IPS DF 19.7 (cell line): ENCODE measurements at regions not wholly inside any gene's neighbourhood (a gene's known extent, or its start where the extent isn't known, plus 50 kb on each side); places are given as distances from the start of the nearest gene placed in this dataset.
"Not testable (repeated sequence)": the region's sequence is repeated elsewhere in the genome, so short reads cannot be mapped to it uniquely, and the experiment has no call there.

Experiments used
- DNase-seq: peaks from one replicate; pipeline ENCODE4 v3.0.0-alpha.2; 2013; ENCODE audit warnings: low read depth, low spot score

DNA sequence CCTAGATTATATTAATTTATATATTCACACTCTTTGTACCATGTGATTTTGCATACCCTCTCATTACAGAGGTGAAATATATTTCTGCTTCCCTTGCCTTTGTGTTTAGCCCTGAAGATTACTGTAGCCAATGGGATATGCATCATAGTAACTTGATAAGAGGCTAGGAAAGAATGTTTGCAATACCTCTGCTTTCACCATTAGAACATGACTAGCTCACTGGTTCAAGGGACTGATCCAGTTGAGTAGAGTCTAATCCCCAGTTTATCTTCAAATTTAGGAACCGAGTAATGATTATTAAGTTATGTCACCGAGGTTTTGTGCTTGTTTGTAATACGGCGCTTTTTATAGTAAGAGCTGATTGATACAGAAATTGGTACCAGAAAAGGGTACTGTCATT is 552.6 kb upstream of the GJE1 start:
- DNase-seq: no peak

DNA sequence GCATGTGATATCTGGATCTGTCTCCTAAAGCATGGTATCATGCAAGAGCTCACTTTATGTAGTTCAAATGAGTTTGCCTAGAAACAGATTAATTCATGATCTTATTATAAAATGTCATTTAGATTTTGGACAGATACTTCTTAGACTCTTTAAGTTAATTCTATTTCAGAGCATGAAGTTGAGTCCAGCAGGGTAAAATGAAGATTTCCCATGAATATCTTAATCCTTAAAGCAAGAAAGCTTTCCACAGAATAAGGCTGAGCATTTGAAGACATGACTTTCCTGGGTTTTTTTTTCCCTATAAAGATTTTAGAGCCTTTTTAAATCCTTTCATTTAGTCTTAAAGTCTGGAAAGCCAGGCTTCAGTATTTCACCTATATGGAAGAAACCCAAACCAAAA is 556.0 kb upstream of the GJE1 start:
- DNase-seq: no peak

DNA sequence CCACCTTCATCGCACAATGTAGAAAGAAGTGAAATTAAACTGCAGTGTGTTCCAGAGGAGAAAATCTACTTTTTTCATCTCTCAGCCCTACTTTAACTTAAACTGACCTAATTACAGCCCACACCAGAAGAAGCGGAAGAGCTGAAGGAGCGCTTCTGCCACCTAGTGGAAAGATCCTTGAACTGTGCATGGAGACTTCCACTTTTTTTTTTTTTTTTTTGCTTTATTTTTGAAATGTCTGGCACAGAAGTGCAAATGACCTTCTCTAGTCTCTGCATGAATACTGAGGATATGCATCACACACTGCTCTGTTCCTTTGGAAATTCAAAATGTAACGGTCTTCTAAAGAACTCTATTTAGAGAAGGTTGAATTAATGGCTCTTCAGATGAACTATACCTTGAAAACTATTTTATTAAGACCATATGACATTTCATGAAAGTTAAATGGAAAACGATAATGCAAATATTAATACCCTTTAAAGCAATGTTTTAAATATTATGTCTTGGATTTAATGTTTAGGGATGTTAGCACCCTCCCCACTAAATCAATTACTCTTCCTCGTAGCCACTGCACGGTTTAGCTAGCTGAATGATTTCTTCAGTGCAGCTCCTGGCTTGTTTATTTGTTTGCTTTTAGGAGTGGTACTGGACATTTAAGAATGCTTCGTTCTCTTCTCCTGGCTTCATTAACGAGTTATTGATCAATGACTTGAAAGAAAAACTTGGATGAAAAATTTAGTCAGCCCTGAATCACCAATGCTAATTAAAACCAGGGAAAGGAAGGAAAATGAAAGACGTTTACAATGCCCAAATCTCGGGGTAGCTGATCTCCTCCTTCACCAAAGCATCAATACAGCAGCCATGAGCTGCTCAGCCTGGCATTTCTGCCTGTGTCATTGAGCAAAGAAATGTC is 569.6 kb upstream of the GJE1 start:
- DNase-seq: no peak

DNA sequence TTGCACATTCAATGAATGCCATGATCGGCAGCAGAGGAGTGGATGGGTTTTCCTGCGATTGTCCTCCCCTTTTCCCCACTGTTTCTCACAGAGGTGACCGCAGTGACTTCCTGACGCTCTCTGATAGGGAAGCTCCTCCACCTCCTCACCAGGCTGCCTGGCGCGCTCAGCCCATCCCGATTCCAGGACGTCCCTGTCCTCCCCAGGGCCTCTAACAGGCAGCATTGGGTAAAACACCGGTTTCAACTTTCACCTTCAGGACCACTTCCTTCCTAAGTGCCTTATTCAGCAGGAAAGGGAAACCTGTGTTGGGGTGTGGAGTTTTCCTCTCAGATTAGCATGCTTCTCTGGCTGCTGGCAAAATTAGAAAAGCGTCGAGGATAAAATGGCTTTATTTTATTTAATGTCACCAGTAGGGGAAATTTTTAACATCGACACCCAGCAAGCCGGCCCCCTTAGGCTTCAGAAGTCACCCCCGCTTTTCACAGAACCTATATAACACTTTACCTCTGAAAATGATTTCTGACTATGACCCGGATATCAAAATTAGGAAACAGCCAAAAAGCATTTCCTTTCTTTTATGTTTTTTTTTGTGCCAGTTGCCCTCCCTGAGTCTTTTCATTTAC is 570.4 kb upstream of the GJE1 start:
- peak; percentile 68 for DNase-seq

DNA sequence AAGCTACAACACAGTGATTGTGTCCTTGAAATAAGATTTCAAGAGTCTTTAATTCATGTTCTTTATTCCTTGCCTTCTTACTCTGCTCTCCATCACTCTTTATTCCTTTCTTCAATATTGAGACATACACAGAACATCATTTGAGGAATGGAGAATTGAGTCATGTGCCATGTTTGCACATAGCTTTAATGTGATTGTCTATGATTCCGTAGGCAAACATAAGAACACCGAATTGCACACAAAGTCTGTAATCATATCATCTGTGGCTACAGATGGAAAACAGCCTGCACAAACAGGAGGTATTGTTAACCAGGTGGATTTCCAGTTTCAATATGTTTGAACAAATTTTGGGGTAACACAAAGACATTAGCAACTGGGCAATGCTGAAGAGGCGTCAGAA is 571.6 kb upstream of the GJE1 start:
- no peak for DNase-seq

DNA sequence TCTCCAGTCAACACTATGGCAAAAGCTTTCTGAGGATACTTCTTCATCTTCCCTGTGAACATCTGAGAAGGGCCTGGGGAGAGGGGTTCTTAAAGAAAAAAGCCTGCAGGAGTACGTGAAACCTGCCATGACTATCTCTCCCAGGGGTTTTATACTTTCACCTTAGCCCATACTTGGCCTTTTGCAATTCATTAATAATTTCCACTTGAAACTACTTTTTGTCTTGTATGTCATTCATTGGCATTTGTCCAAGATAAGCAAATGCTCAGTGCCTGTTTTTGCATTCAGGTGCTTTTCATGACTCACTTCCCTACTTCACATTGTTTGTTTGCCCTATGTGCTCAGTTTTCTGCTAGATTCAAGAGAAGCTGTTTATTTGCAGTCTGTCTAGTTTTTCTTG is 580.3 kb upstream of the GJE1 start:
- DNase-seq: no peak

DNA sequence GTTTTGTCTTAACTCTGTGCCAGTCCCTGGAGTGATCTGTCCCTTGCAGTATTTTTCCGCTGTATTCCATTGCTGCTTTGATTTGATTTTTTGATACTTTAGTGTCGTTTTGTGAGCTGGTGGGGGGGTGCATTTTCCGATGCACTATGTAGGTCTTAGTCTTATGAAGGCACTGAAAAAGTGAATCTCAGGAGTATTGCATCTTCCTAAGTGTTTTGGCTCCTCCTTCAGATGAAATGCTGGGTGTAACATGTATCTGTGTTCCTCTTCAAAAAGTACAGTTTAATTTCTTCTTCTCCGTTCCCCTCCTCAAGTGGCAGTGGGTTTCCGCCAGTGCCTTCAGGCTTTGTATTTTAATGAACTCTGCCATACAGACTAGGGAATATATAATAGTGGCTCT is 580.7 kb upstream of the GJE1 start:
- DNase-seq: no peak

DNA sequence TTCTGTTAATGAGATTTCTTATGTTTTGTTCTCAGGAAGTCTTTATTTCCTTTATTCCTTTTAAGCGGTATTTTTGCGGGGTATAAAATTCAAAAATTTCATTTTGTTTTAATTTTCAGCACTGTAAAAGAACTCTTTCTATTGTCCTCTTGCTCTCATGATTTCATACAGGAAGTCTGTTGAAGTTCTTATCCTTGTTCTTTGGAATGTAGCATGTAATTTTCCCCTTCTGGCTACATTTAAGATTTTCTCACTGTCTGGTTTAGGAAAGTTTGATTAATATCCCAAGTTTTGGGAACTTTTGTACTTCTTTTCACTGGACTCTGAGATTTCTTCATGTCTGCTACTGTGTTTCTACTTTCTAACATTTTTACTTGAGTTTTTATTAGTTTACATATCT is 581.4 kb upstream of the GJE1 start:
- no peak for DNase-seq

DNA sequence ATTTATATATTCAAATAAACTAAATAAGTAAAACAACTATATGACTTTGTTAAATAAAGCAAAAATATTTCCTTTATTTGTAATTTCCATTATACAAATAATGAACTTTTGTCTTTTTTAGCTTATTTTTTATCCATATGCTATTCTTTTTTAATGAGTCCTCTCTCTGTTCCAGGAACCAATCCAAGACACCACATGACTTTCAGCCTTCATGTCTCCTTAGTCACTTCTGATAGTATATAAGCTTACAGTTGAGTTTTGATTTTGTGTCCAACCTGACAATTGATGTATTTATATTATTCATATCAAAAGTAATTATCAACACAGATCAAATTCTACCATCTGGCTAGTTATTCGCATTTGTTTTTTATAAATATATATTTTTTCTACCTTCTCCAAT is 582.3 kb upstream of the GJE1 start:
- no peak for DNase-seq

DNA sequence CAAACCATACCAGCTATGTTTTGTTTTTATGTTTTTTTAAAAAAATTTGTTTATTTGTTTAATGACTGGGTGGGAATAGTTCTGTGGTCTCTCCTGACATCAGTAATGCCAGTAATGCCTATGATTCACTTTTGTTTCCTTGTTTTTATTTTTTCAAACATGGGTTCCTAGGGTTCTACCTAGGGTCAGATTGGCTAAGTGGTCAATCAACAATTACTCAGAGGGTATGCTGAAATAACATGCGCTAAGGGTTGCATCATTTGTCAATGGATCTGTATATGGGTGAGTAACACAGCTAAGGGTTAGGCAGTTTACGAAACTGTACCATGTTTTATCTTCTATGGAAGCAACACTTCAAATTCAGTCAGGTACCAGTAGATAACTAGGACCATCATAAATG is 583.8 kb upstream of the GJE1 start:
- DNase-seq: no peak

DNA sequence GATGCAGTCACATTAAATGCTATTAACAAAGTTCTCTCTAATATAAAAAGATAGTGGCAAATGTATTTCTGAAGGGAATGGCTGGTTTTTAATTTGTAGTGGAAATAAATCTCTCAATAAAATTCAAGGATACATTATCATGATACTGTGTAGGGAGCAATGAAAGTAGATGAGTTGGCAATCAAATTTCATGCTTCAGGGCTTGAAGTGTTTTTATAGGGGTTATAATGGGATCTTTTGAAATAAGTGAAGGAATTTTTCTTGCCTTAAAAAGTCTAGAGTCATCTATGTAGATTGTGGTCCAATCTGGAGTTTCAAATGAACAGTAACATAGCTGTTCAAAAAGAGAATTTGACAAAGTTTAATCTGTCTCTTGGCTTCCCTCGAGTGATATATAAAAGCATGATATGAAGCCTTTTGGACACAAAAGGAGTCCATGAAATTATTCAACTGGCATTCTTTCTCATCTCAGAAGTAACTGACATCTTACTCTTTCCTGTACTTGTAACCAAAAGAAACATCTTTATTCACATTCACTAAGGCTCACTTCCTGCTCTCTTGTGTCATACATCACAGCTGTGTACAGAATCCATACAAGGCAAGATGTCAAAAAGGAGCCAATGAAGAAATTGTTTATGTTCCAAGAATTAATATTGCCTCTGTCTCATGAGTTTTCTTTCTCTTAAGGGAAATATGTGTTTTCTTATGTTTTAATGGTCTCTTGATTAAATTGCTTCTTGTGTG is 591.0 kb upstream of the GJE1 start:
- DNase-seq: no peak

DNA sequence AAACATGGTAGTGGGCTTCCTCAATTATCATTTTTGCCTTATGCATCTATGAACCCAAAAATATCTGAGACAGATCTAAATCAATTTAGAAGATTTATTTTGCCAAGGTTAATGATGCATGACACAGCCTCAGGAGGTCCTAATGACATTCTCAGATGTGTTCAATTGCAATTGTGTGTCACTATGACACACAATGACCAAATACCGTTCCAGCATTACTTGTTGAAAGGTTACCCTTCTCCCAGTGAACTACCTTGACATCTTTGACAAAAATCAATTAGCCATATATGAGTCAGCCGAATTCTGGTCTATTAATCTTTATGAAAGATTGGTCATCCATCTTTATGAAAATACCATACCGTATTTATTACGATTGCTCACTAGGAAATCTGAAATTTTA is 592.5 kb upstream of the GJE1 start:
- DNase-seq: no peak

DNA sequence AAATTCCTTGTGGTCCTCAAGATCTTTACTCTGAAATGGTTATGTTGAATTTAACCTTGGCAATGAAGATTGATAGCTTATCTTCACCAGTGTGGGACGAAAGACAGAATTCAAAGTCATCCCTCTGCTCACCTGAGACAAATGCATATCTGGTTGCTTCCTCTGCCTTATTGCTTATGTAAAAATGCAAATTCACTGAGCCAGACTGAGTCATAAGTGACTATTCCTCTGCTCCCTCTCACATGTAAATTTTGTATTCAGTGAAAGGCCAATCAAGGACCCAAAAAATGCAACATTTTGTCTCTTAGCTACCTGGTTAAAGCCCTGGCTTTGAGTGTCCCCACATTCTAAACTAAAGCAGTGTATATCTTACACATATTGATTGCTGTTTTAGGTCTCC is 593.1 kb upstream of the GJE1 start:
- no peak for DNase-seq

DNA sequence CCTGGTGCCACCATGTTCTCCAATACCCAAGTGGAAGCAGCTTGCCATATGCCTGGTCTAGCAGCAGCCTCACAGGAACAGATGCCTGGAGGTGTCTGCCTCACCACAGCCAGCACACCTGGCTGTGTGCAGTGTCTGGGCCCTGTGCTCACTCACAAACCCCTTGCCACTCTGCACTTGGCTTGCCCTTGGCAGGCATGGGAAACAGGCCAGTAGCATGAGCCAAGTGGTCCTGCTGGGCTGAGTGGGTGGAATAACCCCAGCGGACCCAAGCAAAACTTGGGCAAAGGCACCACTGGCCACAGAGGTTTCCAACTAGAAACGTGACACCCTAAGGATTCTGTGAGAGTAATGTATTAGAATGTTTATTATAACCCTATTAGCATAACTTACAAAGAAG is 600.5 kb upstream of the GJE1 start:
- DNase-seq: no peak

DNA sequence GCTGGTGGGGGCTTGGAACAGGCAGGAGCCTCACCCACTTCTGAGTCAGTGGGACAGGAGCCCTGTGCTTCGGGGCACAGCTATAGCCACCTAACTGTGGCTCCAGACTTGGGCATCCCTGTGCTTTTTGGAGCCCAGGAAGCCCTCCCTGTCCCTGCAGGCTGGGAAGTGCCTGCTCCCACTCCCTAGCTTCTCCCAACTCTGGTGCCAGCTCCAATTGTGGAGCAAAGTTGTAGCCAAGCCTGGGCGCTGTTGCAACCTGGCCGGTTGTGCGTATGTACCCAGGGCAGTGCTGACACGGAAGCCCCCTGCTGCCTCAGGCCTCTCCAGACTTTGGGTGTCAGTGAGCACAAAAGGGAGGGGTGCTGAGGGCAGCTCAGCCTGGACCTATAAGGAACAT is 601.7 kb upstream of the GJE1 start:
- no peak for DNase-seq

DNA sequence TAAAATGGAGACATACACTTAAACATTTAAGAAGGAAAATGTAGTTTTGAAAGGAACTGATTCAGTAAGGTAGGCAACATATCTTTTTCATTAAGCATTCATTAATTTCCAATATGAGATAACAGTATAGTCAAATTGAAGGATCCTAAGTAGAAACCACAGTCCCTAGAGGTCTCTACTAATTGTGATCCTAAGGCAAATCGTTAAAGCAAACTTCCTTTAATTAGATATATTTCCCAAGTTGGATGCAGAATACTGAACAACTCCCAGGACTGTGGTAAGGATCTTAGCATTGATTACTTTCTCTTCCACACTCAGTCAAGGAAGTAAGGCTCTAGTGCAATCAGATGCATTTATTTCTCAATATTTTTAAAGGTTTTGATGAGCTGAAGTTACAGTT is 604.1 kb upstream of the GJE1 start:
- no peak for DNase-seq

DNA sequence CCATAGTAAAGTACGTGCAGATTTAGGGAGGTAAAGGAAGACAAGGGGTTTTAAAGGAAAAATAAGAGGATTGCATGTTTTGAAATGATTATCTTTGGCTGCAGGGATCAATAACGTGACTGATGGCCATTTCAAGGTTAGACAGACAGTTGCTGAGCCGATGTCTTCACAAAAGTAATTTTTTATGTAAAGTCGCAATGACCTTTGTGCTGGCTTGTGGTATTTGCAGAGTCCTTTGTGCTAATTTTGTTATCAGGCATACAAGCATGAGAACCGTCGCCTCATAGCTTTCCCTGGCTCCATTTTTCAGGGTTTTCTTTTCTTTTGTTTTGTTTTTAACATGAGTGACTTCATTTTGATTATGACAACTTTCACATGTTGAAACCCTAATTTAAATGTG is 605.7 kb upstream of the GJE1 start:
- DNase-seq: no peak

DNA sequence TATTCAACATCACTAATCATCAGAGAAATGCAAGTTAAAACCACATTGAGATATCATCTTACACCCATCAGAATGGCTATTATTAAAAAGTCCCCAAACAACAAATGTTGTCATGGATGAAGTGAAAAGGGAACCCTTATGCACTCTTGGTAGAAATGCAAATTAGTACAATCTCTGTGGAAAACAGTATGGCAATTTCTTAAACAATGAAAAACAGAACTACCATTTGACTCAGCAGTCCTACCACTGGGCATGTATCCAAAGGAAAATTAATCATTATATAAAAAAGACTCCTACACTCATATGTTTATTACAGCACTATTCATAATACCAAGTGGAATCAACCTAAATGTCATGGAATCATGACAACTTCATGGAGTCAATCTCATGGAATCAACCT is 611.3 kb upstream of the GJE1 start:
- DNase-seq: no peak

DNA sequence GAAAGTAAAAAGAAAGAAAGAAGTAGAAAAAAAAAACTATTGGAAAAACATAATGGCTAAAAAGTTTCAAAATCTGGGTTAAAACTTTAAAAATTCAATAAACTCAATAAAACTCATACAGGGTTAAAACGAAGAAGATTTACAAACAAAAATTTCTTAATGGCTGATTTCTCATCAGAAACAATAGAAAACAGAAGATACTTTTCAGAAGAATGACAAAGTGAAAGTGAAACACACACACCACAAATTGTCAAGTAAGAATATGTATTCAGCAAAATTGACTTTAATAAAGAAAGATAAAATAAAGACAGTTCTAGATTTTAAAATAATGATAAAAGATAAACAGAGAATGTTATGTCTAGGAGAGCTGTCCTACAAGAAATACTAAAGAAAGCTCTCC is 618.9 kb upstream of the GJE1 start:
- no peak for DNase-seq

DNA sequence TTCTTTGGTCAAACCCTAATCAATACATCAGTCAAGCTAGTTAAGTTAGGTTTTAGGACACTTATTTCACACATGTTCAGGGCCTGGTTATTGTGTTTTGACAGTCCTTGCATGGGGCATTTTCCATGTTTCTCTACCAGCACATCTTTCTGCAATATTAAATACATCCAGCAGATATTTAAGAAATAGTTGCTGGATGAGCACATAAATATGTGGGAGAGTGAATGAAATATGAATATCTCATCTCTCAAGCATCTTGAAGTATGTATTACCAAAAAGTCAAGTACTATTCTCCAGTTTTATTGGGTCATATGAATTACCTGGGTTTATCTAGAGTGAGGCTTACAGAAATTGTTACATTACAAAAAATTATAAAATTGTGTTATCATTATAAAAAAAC is 621.9 kb upstream of the GJE1 start:
- no peak for DNase-seq

DNA sequence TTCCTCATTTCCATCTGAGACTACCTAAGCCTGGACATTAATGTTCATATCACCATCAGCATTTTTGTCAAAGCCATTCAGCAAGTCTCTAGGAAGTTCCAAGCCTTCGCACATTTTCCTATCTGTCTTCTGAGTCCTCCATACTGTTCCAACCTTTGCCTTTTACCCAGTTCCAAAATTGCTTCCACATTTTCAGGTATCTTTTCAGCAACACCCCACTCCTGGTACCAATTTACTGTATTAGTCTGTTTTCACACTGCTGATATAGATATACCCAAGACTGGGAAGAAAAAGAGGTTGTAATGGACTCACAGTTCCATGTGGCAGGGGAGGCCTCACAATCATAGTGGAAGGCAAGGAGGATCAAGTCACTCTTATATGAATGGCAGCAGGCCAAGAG is 626.7 kb upstream of the GJE1 start:
- DNase-seq: not testable (repeated sequence)

DNA sequence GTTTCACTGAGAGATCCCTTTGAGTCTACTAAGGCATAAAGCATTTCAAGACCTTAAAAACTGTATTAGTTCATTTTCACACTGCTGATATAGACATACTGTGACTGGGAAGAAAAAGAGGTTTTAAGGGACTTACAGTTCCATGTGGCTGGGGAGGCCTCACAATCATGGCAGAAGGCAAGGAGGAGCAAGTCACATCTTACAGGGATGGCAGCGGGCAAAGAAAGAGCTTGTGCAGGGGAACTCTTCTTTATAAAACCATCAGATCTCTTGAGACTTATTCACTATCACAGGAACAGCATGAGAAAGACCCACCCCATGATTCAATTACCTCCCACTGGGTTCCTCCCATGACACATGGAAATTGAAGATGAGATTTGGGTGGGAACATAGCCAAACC is 628.4 kb upstream of the GJE1 start:
- not testable (repeated sequence) for DNase-seq

DNA sequence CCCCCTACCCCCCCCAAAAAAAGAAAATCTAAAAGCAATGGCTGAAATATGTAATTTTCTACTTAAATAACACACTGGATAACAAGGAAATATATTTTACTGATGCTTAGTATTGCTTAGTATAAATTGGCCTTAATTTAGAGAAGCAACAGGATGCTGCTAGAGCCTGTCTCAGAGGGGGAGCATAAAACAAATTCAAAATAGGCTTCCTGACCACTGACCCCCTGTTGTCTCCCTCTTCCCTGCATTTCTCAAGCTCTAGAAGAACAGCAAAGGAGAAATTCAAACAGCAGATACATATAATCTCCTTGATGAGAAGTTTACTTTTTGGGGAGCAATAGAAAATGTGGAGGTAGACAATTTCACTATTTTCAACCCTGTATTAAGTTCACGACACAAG is 631.1 kb upstream of the GJE1 start:
- peak; percentile 9 for DNase-seq
